ENCODE measurements at regions not wholly inside any gene's neighbourhood (a gene's known extent, or its start where the extent isn't known, plus 50 kb on each side); places are given as distances from the start of the nearest gene placed in this dataset.

DNA sequence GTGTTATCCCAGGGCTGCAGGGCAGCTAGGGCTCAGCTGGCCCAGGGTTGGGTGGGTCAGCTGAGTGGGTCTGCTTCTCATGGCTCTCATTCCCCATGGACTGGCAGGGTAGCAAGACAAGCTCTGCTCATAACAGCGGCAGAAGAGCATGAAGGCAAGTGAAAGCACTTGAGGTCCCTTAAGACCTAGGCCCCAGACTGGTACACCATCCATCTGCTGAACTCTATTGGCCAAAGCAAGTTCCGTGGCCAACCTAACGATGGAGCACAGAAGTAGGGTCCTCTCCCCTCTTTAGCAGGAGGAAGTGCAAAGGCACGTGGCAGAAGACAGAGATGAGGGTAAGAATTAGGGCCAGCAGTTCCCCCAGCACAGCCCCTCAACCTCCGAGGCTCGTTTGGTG lies 174.3 kb upstream of the TOPAZ1 start:
- no peak for DNase-seq (ENCODE audit: low read depth)
- TF ChIP-seq CTCF (conservative IDR thresholded peaks at IDR 0.05; ENCODE audit: low read length): no peak

GRCh38 chr3:44068753-44069152 lies 172.9 kb upstream of the TOPAZ1 start:
- TF ChIP-seq CTCF (conservative IDR thresholded peaks at IDR 0.05; ENCODE audit: low read length): no peak
- DNase-seq (ENCODE audit: low read depth): no peak
- H3K4me3 ChIP-seq (ENCODE audit: low read length): no peak overlapping the region

More for the DNA sequence above, 174.3 kb upstream of the TOPAZ1 start:
- no peak overlapping the region for H3K4me3 ChIP-seq (ENCODE audit: low read length)

GRCh38 chr3:44069276-44069675 lies 172.4 kb upstream of the TOPAZ1 start:
- H3K4me3 ChIP-seq (ENCODE audit: low read length): no peak overlapping the region
- TF ChIP-seq CTCF (conservative IDR thresholded peaks at IDR 0.05; ENCODE audit: low read length): no peak
- no peak for DNase-seq (ENCODE audit: low read depth)

DNA sequence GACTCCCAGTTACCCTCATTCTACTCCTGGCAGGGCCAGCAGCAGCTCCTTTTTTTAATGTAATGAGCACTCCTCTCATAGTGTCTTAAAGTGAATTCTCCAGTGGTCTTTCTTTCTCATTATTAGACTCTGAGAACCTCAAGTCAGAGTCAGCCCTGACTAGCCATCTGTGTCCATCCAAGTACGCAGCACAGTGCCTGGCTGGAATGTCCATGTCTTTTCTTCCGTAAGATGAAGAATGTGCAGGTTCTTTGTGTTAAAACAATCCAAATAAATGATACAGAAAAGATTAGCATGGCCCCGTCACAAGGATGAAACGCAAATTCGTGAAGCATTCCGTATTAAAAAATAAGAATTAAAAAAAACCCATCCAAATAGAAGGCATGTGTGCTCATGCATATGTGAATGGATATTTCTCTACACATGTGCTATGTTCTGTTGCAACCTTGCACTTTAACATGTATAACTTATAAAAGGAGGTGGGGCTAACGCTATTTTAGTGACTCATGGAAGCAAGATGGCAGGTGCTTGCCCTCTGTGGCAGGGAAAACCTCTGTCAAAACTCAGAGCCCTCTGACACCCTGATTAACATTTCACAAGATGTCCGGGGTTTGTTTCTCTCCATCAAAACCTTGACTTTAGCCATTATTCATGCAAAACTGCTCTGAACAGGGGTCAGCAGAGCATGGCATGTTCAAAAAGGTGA lies 170.7 kb upstream of the TOPAZ1 start:
- DNase-seq (ENCODE audit: low read depth): no peak
- TF ChIP-seq CTCF (conservative IDR thresholded peaks at IDR 0.05; ENCODE audit: low read length): no peak

GRCh38 chr3:44072601-44073540 lies 168.8 kb upstream of the TOPAZ1 start:
- no peak for TF ChIP-seq CTCF (conservative IDR thresholded peaks at IDR 0.05; ENCODE audit: low read length)
- H3K4me3 ChIP-seq (ENCODE audit: low read length): no peak overlapping the region
- DNase-seq (ENCODE audit: low read depth): no peak

More for the DNA sequence above, 170.7 kb upstream of the TOPAZ1 start:
- no peak overlapping the region for H3K4me3 ChIP-seq (ENCODE audit: low read length)

GRCh38 chr3:44074181-44074580 lies 167.5 kb upstream of the TOPAZ1 start:
- H3K4me3 ChIP-seq (ENCODE audit: low read length): no peak overlapping the region
- no peak for TF ChIP-seq CTCF (conservative IDR thresholded peaks at IDR 0.05; ENCODE audit: low read length)
- no peak for DNase-seq (ENCODE audit: low read depth)

All from AG10803 (cell line).